HG03439 (cell line): ENCODE measurements at regions not wholly inside any gene's neighbourhood (a gene's known extent, or its start where the extent isn't known, plus 50 kb on each side); places are given as distances from the start of the nearest gene placed in this dataset.

Experiments
- ATAC-seq: cut with Tn5 transposase; IDR thresholded peaks from one replicate; pipeline ENCODE4 v1.9.1; 2021; ENCODE audit warnings: mild to moderate bottlenecking, moderate library complexity; ENCODE audit not compliant: unreplicated experiment

GRCh38 chr11:112460141-112460540 lies 199.5 kb upstream of the PLET1 start:
- no peak for ATAC-seq

GRCh38 chr11:112464949-112465348 lies 204.3 kb upstream of the PLET1 start:
- ATAC-seq = no peak

- ATAC-seq = no peak
Measured at GRCh38 chr11:112465433-112466024, 204.9 kb upstream of the PLET1 start.

GRCh38 chr11:112467721-112468120 lies 207.1 kb upstream of the PLET1 start:
- ATAC-seq = no peak

GRCh38 chr11:112469376-112469775 lies 208.7 kb upstream of the PLET1 start:
- no peak for ATAC-seq

DNA sequence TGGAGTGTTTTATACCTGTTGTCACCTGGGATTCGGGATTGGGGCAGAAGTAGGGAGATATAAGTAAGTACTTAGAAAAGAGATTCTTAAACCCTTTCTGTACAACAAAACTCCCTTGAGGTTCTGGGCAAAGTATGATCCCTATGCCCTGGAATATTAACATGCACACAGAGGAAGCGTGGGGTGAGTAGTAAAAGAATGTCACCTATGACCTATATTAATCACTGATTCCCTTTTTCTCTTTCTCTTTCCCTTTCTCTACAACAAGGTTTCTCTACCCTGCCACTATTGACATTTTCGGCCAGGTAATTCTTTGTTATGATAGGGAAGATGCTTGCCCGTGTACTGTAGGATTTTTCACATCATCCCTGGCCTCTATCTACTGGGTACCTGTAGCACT lies 209.7 kb upstream of the PLET1 start:
- ATAC-seq = no peak

DNA sequence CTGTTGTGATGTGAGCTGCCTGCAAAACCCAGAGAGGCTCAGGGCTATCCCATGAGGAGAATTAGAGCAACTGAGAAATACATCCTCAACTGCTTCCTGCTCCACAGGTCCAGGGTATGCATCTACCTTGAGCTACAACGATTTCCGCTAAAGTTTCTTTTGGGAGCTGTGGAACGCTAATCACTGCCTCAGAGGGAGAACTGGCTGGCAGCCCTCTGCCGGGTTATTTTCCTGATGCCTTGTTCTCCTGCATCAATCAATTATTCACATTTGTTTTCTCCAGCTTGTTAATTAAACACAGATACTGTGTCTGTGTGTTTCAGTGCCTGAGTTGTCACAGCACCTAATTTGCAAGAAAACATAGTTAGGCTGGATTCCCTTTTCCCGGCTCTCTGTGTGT lies 211.1 kb upstream of the PLET1 start:
- ATAC-seq = no peak

GRCh38 chr11:112477152-112477551 lies 216.5 kb upstream of the PLET1 start:
- no peak for ATAC-seq

DNA sequence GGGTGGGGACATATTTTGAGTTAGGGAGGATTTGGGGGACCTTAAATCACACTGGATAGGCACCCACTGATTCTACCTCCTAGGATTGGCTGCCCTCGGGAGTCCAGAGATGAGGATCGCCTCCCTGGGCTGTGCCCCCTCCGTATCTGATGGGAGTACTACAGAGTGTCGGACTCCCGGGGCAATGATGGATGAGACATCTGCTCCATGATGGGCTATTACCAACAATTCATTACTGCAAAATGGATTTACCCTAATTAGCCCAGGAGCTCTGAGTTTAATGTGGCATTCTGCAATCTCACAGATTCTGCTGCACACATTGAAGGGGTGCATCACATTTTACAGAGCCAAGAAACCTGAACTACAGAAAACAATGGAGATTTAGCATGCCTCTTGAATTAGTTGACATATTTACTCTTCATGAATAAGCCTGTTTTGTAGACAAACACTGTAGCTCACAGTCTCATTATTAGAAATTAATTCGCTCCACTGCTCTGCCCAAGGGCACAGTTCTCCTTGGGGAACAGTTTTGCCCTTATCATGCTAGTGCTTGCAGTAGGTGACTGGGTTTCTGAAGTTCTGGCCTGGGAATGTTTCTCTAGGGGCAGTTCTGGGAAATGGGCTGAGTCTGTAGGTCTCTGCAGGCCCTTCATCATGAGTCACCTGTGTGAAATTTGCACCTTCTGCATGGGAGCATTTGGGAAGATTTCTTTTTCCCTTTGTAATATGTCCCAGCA lies 217.1 kb upstream of the PLET1 start:
- no peak for ATAC-seq

DNA sequence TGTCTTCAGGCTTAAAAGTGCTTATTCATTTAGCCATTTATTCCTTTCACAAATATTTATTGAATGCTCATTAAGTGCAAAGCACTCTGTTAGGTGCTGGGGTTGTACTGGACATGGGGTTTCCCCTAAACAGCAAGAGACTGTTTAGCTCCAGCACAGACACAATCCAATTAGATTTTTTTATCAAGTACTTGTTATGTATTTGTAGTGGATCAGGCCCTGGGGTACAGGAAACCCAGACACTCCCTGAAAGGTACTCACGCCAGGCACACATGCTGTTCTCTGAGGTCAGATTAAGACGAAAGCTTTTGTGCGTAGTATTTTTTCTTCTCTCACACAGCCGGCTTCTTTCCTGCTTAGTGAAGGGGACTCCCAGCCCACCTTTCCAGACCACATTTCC lies 218.1 kb upstream of the PLET1 start:
- no peak for ATAC-seq

DNA sequence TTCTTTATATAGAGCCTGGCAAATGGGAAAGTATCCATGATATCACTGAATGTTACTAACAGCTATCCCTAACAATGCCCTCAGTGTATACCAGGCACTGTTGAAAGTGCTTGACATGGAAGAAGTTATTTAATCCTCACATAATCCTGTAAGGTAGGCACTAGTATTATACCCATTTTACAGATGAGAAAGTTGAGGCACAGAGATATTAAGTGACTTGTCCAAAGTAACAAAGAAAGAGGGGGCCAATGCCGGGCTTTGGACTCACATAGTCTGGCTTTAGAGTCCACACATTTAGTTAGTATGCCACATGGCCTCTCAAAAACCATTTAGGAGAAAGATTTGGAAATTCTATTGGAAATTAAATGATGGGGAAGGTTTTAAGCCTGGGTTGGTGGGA lies 220.8 kb upstream of the PLET1 start:
- ATAC-seq = no peak

- no peak for ATAC-seq
Measured at GRCh38 chr11:112481893-112482292, 221.2 kb upstream of the PLET1 start.

DNA sequence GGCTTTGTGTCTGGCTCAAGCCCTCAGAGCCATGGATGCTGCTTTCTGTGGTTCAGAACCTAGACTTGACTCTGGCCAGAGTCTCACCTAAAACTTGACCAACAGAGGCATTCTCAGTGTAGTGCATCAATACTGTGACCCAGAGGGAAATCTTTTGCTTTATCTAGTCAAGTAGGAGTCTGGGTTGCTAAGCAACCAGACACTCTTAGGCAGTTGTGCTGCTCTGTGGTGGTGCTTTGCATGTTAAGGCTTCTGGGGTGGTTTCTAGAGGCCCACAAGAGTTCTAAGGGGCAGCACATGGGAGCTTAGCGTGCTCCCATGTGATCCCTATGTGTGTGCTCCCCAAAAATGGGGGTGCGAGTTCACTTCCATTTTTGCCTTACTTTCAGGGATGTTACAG lies 224.6 kb upstream of the PLET1 start:
- ATAC-seq = no peak

GRCh38 chr11:112497826-112498225 lies 237.2 kb upstream of the PLET1 start:
- ATAC-seq = no peak

DNA sequence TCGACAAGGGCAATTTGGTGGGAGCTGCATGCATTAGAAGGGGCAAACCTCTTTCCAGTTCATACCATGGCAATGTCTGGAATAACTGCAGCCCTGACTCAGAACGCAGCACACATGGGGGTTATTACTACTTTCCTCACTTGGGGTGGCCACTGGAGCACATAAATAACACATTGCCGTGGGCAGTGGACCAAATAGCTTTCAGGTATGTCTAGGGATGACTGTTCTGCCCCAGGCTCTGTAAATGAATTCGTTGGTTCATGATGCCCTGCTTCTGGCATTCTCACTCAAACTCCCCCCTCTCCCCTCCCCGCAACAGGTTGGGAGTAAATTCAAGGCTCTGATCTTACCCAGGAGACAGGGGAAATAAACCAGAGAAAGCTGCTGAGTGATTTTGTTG lies 238.0 kb upstream of the PLET1 start:
- ATAC-seq = no peak

DNA sequence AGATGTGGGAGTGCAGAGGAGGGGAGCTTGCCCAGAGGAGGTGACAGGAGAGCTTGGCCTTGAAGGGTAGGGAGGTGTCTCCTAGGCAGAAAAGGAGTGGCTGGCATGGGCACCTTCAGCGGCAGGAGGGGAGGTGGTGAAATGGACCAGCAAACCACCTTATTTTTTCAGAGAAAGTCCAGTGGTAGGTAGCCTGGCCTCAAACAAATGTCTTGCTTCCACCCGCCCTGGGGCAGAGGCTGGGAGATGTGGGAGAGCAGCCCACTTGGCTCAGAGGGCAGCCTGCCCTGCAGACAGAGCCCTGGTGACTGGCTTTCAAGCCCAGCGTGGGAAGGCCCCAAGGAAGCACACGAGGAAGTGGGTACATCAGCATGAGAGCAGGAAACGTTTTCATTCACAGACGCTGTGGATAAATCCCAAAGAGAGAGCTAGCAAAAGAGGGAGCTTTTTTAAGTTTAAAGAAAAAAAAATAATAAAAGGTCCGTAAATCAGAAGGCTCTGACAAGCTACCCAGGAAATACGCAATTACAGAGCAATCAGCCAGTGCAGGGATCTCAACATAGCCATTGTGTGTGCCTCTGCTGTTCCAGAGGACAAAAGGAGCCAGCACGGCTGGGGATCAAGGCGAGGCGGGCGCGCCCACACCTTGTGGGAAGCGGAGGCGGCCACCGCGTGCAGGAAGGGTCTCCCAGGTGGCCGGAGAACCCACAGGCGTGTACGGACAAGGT lies 238.7 kb upstream of the PLET1 start:
- ATAC-seq = no peak

DNA sequence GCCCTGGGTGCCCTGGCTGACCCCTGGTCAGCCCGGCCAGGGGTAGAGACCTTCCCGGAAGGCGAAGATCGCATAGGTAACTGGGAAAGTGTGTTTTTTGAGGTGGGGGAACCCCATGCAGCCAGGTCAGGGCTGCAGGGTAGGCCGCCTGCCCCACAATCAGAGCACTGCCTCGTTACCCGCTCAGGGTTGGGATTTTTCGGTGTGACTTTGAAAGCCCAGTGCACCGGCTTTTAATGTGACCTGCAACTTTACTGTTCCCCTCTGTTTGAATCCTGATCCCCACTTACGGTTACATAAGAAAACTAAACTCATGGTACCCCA lies 239.2 kb upstream of the PLET1 start:
- ATAC-seq = no peak

DNA sequence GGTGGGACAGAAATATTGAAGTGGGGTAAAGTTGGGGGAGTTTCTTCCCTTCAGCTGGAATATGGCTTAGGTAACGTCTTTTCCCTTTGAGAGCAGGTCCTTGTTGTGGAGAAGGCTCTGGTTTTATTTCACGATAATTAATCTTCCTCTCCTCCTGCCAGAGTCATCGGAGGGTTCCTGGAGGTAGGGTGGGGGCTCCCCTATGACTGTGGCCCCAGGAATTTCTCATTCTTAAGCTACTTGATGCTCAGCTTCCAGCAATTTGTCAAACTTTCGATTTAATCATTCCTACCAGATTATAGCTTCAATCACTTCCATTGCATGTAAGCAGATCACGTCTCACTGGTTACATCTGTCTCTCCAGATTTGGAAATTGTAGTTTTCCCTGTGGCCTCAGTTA lies 242.8 kb upstream of the PLET1 start:
- no peak for ATAC-seq

DNA sequence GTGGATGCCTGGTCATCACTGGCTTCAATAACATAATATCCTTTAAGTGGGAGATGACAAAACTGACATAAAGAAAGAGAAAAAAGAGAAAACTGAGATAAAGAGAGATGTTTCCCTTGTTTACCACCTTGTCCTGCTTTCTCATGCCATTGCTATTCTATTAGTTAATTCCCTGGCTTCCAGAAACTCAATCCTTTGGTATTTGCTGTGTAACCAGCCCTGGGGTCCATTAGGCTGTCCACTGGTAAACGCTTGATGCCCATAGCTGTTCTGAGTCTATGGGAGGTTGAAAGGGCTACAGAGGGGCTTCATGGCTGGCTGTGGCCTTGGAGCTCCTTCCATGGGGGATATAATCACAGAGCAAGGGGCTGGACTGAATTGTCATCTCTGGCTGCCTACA lies 243.4 kb upstream of the PLET1 start:
- no peak for ATAC-seq

GRCh38 chr11:112506852-112507251 lies 246.2 kb upstream of the PLET1 start:
- ATAC-seq = no peak

- ATAC-seq = no peak
Measured at GRCh38 chr11:112507281-112507680, 246.6 kb upstream of the PLET1 start.

GRCh38 chr11:112508750-112509149 lies 248.1 kb upstream of the PLET1 start:
- ATAC-seq = no peak
